HG03175 (cell line): ENCODE measurements at regions not wholly inside any gene's neighbourhood (a gene's known extent, or its start where the extent isn't known, plus 50 kb on each side); places are given as distances from the start of the nearest gene placed in this dataset.
A peak's percentile ranks its signal among the peaks of the same experiment; 100 is the strongest.

Experiments used
- ATAC-seq: cut with Tn5 transposase; IDR thresholded peaks from one replicate; pipeline ENCODE4 v1.9.1; 2021; ENCODE audit warnings: mild to moderate bottlenecking, moderate library complexity; ENCODE audit not compliant: unreplicated experiment

- ATAC-seq: no peak
These were observed 225.1 kb upstream of the MANEA start for GRCh38 chr6:95352064-95352795.

GRCh38 chr6:95354551-95354950 lies 222.8 kb upstream of the MANEA start:
- no peak for ATAC-seq

- no peak for ATAC-seq
These were observed 219.8 kb upstream of the MANEA start for GRCh38 chr6:95357380-95358020.

GRCh38 chr6:95364016-95364604 lies 213.2 kb upstream of the MANEA start:
- peak; percentile 93 for ATAC-seq

- ATAC-seq: no peak
These were observed 211.9 kb upstream of the MANEA start for GRCh38 chr6:95365454-95365853.

- no peak for ATAC-seq
These were observed 210.9 kb upstream of the MANEA start for GRCh38 chr6:95366414-95366813.

GRCh38 chr6:95383878-95384277 lies 193.5 kb upstream of the MANEA start:
- no peak for ATAC-seq

GRCh38 chr6:95384988-95385387 lies 192.3 kb upstream of the MANEA start:
- ATAC-seq: no peak

- no peak for ATAC-seq
These were observed 189.5 kb upstream of the MANEA start for GRCh38 chr6:95387845-95388244.

GRCh38 chr6:95404777-95405176 lies 172.6 kb upstream of the MANEA start:
- no peak for ATAC-seq

GRCh38 chr6:95408111-95408510 lies 169.2 kb upstream of the MANEA start:
- no peak for ATAC-seq

- no peak for ATAC-seq
These were observed 167.2 kb upstream of the MANEA start for GRCh38 chr6:95410168-95410567.

GRCh38 chr6:95413789-95414188 lies 163.5 kb upstream of the MANEA start:
- ATAC-seq: no peak

GRCh38 chr6:95417856-95418255 lies 159.5 kb upstream of the MANEA start:
- ATAC-seq: no peak

GRCh38 chr6:95420792-95421191 lies 156.5 kb upstream of the MANEA start:
- no peak for ATAC-seq

GRCh38 chr6:95423331-95423730 lies 154.0 kb upstream of the MANEA start:
- ATAC-seq: no peak

GRCh38 chr6:95431637-95432228 lies 145.6 kb upstream of the MANEA start:
- ATAC-seq: peak; percentile 70

GRCh38 chr6:95439741-95440140 lies 137.6 kb upstream of the MANEA start:
- no peak for ATAC-seq

GRCh38 chr6:95448208-95448607 lies 129.1 kb upstream of the MANEA start:
- ATAC-seq: no peak

- ATAC-seq: no peak
These were observed 107.8 kb upstream of the MANEA start for GRCh38 chr6:95469511-95469910.

- ATAC-seq: no peak
These were observed 98.4 kb upstream of the MANEA start for GRCh38 chr6:95478941-95479340.

- no peak for ATAC-seq
These were observed 89.5 kb upstream of the MANEA start for GRCh38 chr6:95487817-95488216.
